ENCODE measurements at regions not wholly inside any gene's neighbourhood (a gene's known extent, or its start where the extent isn't known, plus 50 kb on each side); places are given as distances from the start of the nearest gene placed in this dataset.

DNA sequence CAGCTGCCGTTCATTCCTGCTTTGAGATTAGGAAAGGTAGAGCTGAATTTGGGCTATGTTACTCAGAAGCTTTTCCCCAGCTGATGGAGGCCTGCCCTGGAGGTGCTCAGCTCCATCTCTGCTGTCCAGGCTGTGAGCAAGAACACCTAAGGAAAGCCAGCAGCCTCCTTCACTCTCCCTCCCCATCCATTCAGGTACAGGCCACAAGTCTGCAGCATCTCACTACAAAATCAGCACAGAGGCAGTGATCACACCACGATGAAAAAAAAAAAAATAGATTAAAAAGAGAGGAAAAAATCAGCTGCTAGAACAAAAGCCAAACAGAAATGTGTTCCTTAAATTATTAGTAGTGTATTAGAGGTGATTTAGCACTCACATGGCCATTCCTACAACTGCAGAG, 515.0 kb downstream of the CDH26 start:
- TF ChIP-seq, protein P1, sequence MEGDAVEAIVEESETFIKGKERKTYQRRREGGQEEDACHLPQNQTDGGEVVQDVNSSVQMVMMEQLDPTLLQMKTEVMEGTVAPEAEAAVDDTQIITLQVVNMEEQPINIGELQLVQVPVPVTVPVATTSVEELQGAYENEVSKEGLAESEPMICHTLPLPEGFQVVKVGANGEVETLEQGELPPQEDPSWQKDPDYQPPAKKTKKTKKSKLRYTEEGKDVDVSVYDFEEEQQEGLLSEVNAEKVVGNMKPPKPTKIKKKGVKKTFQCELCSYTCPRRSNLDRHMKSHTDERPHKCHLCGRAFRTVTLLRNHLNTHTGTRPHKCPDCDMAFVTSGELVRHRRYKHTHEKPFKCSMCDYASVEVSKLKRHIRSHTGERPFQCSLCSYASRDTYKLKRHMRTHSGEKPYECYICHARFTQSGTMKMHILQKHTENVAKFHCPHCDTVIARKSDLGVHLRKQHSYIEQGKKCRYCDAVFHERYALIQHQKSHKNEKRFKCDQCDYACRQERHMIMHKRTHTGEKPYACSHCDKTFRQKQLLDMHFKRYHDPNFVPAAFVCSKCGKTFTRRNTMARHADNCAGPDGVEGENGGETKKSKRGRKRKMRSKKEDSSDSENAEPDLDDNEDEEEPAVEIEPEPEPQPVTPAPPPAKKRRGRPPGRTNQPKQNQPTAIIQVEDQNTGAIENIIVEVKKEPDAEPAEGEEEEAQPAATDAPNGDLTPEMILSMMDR (conservative IDR thresholded peaks at IDR 0.05; ENCODE audit: low read depth, low read length) = no peak
- TF ChIP-seq FOS (IDR thresholded peaks at IDR 0.05; ENCODE audit: low read depth, low read length) (no peak), CEBPB (IDR thresholded peaks at IDR 0.05; ENCODE audit: low read depth, low read length) (no peak), SMC3 (IDR thresholded peaks at IDR 0.05; ENCODE audit: low read depth, low read length) (no peak), MAFK (IDR thresholded peaks at IDR 0.05; ENCODE audit: low read depth, low read length) (no peak), POLR2A (IDR thresholded peaks at IDR 0.05; ENCODE audit: low read depth, low read length) (no peak), RFX5 (IDR thresholded peaks at IDR 0.05; ENCODE audit: low read depth, low read length) (no peak), RAD21 (IDR thresholded peaks at IDR 0.05; ENCODE audit: low read length) (no peak), MXI1 (IDR thresholded peaks at IDR 0.05; ENCODE audit: borderline replicate concordance, low read depth, low read length) (no peak)
- TF ChIP-seq, protein P2, sequence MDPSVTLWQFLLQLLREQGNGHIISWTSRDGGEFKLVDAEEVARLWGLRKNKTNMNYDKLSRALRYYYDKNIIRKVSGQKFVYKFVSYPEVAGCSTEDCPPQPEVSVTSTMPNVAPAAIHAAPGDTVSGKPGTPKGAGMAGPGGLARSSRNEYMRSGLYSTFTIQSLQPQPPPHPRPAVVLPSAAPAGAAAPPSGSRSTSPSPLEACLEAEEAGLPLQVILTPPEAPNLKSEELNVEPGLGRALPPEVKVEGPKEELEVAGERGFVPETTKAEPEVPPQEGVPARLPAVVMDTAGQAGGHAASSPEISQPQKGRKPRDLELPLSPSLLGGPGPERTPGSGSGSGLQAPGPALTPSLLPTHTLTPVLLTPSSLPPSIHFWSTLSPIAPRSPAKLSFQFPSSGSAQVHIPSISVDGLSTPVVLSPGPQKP (IDR thresholded peaks at IDR 0.05; ENCODE audit: borderline replicate concordance, low read depth, low read length) = no peak
- TF ChIP-seq, protein P3, sequence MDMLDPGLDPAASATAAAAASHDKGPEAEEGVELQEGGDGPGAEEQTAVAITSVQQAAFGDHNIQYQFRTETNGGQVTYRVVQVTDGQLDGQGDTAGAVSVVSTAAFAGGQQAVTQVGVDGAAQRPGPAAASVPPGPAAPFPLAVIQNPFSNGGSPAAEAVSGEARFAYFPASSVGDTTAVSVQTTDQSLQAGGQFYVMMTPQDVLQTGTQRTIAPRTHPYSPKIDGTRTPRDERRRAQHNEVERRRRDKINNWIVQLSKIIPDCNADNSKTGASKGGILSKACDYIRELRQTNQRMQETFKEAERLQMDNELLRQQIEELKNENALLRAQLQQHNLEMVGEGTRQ (IDR thresholded peaks at IDR 0.05; ENCODE audit: low read depth, low read length) = no peak
